Left kidney (tissue), 1 donor: ENCODE measurements at regions not wholly inside any gene's neighbourhood (a gene's known extent, or its start where the extent isn't known, plus 50 kb on each side); places are given as distances from the start of the nearest gene placed in this dataset.
A peak's percentile ranks its signal among the peaks of the same experiment; 100 is the strongest.
"Not testable (repeated sequence)": the region's sequence is repeated elsewhere in the genome, so short reads cannot be mapped to it uniquely, and the experiment has no call there.

ENCODE experiments used
- DNase-seq: peaks from one replicate; pipeline ENCODE4 v3.0.0-alpha.2; 2013

DNA sequence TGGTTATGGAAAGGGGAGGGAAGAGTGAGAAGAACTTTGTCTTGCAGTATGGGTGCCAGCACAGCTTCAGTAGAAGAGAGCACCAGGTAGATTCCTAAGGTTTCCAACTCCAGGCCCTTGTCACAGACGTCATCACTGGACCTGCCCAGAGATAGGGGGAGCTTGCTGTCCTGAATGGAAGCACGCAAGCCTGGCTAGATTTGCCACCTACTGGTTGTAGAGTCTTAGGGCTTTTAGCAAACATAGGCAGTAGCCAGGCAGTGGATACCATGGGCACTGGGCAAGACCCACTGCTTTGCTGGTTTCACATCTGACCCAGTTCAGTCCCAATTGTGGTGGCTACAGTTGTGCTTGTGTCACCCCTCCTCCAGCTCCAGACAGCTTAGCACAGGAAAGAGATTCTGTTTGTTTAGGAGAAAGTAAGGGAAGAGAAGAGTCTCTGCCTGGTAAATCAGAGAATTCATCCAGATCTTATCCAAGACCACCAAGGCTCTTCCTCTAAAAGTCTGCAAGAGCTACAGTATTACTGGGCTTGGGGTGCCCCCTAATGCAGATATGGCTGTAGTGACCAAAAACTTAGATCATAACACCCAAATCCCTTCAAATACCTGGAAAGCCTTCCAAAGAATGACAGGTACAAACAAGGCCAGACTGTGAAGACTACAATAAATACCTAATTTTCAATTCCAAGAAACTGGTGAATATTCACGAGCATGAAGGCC lies 158.9 kb downstream of the HINT1 start:
- peak; percentile 11 for DNase-seq

DNA sequence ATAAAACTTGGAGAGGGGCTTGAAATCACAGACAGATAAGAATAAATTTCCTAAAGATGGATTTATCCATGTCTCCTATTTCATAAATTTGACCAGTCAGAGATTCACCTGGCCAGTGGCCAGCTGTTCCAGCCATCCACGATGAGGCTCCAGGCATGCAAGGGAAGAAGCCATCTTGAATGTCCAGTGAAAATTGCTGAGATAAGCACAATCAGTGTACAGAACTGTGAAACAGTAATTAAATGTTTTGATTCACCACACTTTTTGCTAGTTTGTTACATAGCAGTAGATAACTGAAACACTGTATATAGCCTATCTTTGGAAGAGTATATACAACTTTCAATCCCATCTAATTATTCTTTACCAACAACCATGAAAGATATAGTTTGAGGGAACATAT lies 163.5 kb downstream of the HINT1 start:
- no peak for DNase-seq

DNA sequence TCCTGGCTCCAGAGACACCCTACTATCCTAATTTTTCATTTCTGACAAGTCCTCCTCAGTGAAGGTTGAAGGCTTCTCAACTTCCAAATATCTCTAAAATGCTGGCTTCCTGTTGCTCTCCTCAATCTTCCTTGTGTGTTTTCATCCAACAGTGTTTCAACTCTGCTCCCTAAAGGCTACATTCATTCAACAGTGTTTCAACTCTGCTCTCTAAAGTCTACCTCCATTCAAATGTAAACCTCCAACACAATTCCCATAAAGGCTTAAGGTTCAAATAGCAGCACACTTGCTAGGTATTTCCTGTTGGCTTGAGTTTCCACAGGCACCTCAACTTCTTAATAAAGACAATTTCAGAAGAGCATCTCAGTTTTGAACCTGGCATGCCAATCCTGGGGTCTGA lies 164.8 kb downstream of the HINT1 start:
- no peak for DNase-seq

DNA sequence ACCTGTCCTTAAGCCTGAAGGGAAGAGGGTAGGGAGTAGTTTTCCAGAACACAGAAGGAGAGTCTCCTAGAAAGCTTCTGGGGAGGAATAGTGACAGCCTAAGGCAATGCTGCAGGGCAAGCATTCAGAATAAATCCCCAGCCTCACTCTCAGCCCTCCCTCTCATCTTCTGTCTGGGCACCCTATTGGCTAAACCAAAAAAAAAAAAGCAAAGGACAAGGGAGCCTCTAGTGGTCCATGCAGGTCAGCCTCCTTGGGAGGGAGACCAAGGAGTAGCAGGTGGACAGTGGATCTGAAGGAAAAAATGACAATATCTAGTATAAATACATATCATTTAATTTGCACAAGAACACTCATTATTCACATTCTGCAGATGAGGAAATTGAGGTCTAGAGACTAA lies 168.3 kb downstream of the HINT1 start:
- DNase-seq: not testable (repeated sequence)

DNA sequence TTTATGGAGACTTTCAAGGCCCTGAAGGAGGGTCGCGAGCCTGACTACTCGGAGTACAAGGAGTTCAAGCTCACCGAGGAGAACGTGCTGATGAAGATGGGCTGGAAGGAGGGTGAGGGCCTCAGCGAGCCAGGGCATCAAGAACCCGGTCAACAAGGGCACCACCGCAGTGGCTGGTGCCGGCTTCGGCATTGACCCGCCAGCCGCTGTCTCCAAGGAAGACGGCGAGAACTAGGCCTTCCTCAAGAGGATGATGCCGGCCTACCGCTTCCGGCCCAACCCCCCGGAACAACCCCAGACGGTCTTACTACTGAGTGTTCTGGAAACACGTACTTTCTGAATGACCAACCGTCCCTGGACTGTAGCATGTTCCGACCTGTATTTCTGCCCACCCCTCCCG lies 169.2 kb downstream of the HINT1 start:
- DNase-seq: no peak

DNA sequence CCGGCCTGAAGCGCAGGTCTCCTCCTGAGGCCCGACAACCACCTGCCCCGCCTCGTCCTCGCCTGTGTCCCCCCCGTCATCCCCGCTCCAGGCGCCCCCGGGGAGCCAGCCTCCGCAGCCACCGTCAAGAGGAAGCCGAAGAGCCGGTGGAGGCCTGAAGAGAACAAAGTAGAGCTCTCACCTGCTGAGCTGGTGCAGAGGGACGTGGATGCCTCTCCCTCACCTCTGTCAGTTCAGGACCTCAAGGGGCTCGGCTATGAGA lies 169.9 kb downstream of the HINT1 start:
- DNase-seq: no peak

DNA sequence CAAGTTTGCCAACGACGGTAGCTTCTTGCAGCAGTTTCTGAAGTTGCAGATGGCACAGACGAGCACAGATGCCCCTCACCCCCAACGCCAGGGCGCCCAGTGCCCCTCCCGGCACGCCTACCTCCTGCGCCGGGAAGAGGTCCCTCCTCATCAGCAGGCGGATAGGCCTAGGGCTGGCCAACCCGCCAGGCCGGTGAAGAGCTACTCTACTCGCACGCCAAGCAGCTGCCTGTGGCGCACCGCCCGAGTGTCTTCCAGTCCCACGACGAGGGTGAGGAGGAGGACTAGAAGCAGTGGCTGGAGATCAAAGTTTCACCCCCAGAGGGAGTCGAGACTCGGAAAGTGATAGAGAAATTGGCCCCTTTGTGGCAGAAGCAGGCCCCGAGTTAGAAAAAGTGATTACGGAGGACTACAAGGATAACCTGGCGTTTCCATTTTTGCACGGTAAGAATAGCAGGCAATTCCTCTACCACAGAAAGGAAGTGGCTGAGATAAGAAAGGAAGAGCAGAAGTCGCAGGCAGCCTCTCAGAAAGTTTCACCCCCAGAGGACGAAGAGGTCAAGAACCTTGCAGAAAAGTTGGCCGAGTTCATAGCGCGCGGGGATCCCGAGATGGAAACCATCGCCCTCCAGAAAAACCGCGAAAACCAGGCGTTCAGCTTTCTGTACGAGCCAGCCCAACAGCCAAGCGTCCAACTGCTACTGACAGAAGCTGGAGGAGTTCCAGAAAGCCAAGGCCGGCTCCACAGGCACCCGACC lies 170.4 kb downstream of the HINT1 start:
- no peak for DNase-seq

DNA sequence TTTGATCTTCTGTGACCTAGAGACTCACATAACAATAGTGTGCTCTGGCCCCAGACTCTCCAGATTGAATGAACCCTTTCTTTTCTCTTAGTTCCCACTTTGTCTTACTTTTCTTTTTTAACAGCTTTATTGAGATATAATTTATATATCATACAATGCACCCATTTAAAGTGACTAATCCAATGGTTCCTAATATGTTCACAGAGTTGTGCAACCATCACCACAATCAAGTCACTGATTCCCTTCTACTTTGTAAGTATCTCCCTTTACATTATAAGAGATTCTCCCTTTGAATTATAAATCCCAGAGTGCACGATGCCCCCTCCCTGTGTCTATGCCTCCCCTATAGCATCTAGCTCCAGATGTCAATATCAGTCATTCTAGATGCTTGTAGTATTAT lies 172.4 kb downstream of the HINT1 start:
- DNase-seq: no peak

DNA sequence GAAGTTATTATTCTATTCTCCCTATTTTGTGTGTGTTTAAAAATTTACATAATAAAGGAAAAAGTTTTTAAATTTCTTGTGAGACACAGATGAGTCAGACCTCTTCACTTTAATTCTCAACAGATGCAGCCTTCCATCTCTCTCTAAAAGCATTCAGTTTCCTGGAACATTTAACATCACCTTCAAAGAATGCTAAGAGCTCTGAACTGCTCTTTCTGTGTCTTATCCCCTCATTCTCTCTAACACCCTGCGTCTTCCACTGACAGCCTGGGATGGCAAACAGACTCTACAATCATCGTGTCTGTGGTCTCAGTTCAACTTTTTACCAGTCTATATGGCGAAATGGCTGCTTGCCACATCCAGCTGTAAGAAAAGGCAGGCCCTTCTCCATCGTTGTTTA lies 173.0 kb downstream of the HINT1 start:
- no peak for DNase-seq

DNA sequence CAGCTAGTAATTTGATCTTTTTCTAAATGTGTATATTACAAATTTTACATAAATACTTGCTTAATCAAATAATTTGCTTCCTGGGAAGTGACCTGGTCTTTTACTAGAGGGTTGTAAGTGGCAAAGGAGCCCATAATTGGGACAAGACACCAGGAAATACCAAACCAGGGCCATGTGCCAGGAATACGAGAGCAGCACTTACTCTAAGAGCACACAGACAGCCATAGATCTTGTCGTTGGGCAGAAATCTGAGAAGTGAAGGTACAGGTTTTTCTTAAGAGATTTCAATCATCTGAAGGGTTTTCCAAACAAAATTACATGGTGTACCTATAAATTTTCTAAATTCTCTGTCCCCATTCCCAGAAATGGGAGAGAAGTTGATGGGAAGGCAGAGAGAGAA lies 179.3 kb downstream of the HINT1 start:
- DNase-seq: peak; percentile 8

DNA sequence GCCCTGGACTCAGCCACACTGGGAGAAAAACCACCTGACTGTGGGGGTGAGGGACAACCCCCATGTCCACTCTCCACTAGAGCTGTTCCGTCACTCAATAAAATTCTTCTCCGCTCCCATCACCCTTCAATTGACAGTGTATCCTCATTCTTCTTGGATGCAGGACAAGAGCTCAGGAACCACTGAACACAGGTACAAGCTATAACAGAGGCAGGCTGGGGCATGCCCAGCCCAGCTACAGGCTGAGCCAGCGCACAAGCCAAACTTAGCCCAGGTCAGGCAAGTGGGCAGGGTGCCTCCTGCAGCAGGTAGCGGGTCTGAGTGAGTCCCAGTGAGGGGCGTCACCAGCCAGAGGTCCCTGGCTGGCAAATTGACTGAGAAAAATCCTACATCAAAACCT lies 183.4 kb downstream of the HINT1 start:
- no peak for DNase-seq

DNA sequence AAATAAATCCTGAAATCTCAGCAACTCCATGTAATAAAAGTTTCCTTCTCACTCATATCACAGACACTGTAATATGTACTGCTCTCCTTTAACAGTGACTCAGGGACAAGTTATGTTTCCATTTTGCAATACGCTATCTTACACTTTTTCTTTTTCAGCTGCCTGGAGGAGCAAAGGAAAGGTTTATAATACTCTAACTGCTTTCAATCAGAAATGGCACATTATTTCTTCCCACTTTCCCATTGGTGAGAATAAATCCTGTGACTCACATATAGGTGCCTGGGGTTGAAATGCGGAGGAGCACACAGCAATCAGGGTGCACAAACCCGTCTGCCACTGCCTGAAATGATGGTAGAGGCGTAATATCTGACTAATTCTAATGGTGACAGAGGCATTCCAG lies 186.6 kb downstream of the HINT1 start:
- DNase-seq: no peak

DNA sequence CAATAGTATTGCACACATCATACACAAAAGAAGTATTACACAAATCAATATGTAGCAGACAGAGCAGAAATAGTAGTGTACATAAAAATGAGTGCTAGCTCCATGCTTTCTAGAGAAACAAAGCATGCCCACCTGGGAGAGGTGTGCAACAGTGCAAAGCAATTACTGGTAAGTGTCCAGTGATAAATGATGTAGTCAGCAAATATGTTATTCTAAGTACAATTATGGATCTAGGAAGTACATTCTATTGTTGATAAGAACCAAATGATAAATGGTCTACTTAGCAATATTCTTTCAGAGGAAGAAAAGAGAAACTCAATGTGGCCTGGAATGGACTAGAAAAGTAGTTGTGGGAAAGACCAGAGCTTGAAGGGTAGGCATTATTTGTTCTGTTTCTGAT lies 188.6 kb downstream of the HINT1 start:
- DNase-seq: no peak

DNA sequence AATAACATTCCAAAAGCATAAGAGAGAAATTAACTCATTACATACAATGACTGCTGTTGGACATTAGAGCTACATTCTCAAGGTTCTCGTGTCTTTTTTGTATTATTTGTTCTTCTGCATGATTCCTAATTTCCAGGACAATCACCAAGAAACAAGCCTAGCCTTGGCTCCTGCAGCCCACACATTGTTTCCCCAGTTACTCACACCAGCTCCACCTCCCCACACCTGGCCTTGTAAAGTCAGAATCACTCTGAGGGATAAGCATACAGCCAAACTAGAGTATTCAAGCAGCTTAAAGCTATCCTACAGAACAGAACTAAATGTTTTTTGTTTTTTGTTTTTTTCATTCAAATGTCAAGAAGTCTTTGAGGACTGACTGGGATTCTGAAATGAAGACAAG lies 189.2 kb downstream of the HINT1 start:
- DNase-seq: no peak

DNA sequence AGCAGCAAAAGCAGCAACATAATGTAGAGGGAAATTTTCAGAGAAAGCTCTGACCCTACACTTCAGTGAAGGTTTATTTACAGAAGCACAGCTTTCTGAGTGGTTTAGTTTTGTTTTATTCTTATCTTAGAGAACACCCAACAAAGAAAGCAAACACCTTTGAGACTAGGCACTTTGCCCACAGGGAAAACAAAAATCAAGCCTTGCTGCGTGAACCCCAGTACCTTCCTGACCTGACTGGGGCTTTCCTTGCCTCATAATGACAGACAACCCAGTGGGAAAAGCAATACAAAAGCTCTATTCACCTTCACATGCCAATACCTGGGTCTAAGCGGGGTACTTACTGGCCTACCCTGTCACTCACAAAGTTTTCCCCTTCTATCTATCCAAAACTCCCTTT lies 189.8 kb downstream of the HINT1 start:
- DNase-seq: no peak

DNA sequence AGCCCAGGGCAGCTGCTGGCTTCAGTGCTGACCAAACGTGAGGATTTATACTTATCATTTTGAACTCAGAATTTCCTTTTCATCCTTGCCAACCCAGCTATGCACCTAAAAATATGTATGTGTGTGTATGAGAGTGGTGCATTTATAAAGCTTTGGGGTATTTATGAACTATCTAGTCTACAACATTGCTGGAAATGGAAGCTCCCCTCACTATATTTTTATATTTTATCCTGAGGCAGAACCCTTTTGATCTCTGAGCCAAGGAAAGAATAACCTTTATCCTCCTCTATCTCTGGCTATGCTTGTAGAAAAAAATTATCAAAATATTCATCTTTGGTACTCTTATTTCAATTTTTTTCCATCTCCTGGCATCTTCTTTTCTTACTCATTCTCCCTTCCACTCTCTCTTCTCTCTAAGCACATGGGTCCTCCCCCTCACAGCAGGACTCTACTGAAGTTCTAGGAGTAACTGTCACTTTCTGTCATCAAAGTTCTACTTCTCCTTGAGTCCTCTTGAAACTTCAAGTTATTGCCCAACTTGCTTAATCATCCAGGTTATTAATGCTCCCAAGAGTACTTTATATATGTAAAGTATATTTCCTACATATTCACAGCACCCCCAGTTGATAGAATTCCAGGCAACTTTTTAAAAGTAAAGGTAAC lies 190.9 kb downstream of the HINT1 start:
- DNase-seq: no peak

DNA sequence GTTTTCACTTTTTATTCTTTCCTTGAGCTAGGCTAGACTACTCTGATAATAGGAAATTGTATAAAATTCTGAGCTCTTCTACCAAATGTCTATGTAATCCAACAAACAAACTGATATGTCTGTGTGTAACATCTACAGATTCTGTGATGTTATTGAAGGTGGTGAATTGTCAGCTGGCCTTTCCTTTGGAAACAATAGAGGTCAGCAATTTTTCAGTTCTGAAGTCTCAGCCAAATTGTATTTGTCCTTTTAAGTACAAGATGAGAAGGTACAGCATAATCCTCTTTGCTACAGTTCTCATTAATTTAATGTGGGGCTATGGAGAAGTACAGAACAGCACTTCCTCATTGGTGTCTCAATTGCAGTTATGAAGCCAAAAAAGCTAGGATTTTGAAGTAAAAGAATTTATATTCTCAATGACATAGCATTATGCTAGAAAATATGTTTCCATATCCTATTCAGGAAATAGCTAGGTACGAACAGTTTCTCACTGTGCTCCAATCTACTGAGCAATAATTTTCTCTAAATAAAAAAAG lies 198.0 kb downstream of the HINT1 start:
- no peak for DNase-seq

DNA sequence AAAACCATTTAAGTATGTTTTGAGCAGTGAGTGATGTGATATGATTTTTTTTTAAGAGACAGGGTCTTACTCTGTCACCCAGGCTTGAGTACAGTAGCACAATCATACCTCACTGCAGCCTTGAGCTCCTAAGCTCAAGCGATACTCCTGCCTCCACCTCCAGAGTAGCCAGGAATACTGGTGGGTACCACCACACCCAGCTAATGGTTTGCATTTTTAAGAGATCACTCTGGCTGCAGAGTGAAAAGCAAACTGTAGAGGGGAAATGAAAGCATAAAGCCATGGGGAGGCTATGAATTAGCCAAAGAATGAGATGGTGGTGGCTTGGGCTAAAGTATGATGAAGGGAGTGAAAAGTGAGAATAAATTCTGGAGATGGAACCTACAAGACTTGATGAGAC lies 199.1 kb downstream of the HINT1 start:
- DNase-seq: no peak

DNA sequence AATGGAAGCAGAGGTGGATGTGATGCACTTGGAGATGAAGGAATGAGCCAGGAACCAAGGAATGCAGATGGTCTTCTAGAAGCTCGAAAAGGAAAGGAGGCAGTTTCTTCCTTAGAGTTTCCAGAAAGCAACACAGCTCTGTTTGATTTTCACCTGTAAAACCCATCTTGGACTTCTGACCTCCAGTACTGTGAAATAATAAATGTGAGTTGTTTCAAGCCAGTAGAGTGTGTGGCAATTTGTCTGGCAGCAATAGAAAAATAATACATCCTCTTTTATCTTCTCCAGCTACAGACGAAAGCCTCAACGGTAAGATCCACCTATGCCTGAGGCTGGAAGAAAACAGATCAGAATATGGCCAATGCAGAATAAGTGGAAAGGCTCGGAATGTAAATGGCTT lies 199.7 kb downstream of the HINT1 start:
- no peak for DNase-seq

DNA sequence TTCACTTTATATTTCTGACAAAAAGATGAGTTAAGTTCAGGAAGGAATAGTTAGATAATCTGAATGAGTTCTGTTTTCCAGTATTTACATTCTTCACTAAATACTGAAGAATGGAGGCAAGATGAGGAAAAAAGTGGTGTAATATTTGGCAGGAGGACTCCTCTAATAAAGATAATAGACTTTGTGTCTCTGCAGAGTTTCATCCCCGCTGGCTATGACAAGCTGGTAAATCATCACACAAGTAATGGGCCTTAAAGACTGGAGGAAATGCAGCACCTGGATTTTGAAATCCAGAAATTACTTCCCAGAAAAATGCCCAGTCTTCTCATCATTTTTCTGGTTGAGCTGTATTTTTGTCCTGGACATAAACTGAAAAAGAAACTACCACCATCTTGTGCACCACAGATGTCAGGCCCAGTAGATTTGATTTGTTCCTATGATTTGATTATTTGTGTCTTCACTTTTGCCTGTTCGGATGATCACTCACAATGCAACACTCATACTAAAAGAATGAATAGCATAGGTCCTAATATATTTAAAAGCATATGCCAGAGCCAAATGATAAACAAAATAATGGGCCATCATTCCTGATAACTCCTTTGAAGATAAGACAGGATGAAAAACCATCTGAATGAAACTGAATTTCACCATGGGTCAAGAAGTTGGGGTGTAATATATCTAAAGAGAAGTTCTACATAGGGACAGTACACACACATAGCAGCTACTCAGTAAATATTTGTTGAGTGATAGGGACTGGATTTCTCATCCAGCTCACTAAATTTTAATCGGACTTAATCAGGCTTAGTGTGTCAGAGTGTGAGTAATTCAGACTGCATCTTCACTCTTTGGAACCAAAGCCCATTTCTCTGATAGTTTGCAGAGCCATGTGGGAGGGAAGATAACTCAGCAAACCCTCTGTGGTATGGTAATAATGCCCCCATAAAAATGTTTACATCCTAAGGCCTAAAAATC lies 200.5 kb downstream of the HINT1 start:
- no peak for DNase-seq

DNA sequence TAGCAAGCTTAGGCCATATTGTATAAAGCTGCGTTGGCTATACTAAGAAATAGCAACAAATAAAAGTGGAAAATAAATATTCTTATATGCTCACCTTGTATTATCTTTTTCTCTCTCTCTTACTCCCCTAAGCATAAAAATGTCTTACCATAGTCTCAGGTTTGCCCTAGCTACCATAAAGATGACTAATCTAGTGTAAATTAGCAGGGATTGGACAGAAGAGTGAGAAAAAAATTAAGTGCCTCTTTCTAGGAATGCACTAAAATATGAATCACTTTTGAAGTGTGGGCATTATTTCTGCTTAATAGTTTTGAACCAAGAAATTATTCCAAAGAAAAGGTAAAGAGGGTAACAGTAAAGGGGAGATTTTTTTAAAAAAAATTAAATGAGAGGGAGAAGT lies 201.3 kb downstream of the HINT1 start:
- no peak for DNase-seq

DNA sequence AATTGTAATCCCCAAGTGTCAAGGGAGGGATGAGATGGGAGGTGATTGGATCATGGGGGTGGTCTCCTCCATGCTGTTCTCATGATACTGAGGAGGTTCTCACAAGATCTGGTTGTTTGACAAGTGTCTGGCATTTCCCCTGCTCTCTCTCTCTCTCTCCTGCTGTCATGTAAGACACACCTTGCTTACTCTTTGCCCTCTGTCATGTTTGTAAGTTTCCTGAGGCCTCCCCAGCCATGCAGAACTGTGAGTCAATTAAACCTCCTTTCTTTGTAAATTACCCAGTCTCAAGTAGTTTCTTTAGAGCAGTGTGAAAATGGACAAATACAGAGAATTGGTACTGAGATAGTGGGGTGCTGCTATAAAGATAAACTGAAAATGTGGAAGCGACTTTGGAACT lies 207.9 kb downstream of the HINT1 start:
- no peak for DNase-seq
